NOMO-1 treated with dmso at 0.1 percent for 144 hours (cell line): ENCODE measurements at regions not wholly inside any gene's neighbourhood (a gene's known extent, or its start where the extent isn't known, plus 50 kb on each side); places are given as distances from the start of the nearest gene placed in this dataset.

ENCODE experiments used
- DNase-seq: peaks from one replicate; lab custom pipeline; 2025; ENCODE audit not compliant: unreplicated experiment; lab: John Stamatoyannopoulos, UW

- no peak for DNase-seq
Observed at GRCh38 chr2:46831051-46831868, 84.3 kb downstream of the MCFD2 start.

GRCh38 chr2:46829231-46829995 lies 86.2 kb downstream of the MCFD2 start:
- DNase-seq, result no peak

- DNase-seq, result no peak
Observed at GRCh38 chr2:46828491-46829230, 86.9 kb downstream of the MCFD2 start.

- no peak for DNase-seq
Observed at GRCh38 chr2:46828135-46828438, 87.5 kb downstream of the MCFD2 start.

GRCh38 chr2:46827274-46828134 lies 88.1 kb downstream of the MCFD2 start:
- DNase-seq, result no peak

GRCh38 chr2:46826569-46827245 lies 88.9 kb downstream of the MCFD2 start:
- DNase-seq, result no peak

- no peak for DNase-seq
Observed at GRCh38 chr2:46825939-46826568, 89.6 kb downstream of the MCFD2 start.

GRCh38 chr2:46825231-46825938 lies 90.2 kb downstream of the MCFD2 start:
- no peak for DNase-seq

GRCh38 chr2:46824611-46825010 lies 91.0 kb downstream of the MCFD2 start:
- no peak for DNase-seq

GRCh38 chr2:46821600-46821999 lies 94.0 kb downstream of the MCFD2 start:
- DNase-seq, result no peak

GRCh38 chr2:46818819-46819218 lies 96.8 kb downstream of the MCFD2 start:
- DNase-seq, result no peak

- DNase-seq, result no peak
Observed at GRCh38 chr2:46818141-46818621, 97.4 kb downstream of the MCFD2 start.

- DNase-seq, result no peak
Observed at GRCh38 chr2:46816846-46817726, 98.5 kb downstream of the MCFD2 start.

- no peak for DNase-seq
Observed at GRCh38 chr2:46816151-46816845, 99.3 kb downstream of the MCFD2 start.

GRCh38 chr2:46815121-46815802 lies 100.3 kb downstream of the MCFD2 start:
- DNase-seq, result no peak

- no peak for DNase-seq
Observed at GRCh38 chr2:46814160-46814961, 101.2 kb downstream of the MCFD2 start.
